Common myeloid progenitor, CD34-positive (primary cell): ENCODE measurements at regions not wholly inside any gene's neighbourhood (a gene's known extent, or its start where the extent isn't known, plus 50 kb on each side); places are given as distances from the start of the nearest gene placed in this dataset.
"Not testable (repeated sequence)": the region's sequence is repeated elsewhere in the genome, so short reads cannot be mapped to it uniquely, and the experiment has no call there.

Experiments
- CTCF ChIA-PET: fragments of 350-600 bp; sonication (Branson Sonifier 250); formaldehyde crosslinking; loops from one replicate; lab custom pipeline; 2021; ENCODE audit warnings: antibody characterized with exemption; lab: Charles Lee
- POLR2A ChIA-PET: fragments of 350-600 bp; sonication (Branson Sonifier 250); formaldehyde crosslinking; loops from one replicate; lab custom pipeline; 2021; ENCODE audit warnings: antibody characterized with exemption; lab: Charles Lee
- DNase-seq, 3 donors: peaks; one replicate each; pipeline versions ENCODE4 v3.0.0 to v3.0.0-alpha.2; 2013
- H3K27ac ChIP-seq, 2 experiments: 1 replicate in 1 of 2; 2 replicates in 1 of 2; pipeline ENCODE4 v1.7.0; 2013; ENCODE audit warnings: inconsistent platforms in 2 of 2, low read length in 2 of 2, mild to moderate bottlenecking in 2 of 2, low read depth in 1 of 2, moderate library complexity in 1 of 2; ENCODE audit not compliant: severe bottlenecking in 2 of 2, insufficient read depth in 1 of 2, poor library complexity in 1 of 2
- H3K27me3 ChIP-seq, 5 experiments: replicated peaks in 2 of 5; 1 replicate in 3 of 5; 2 replicates in 2 of 5; pipeline versions ENCODE4 v1.6.1 to v1.7.0; 2013; ENCODE audit warnings: low read length in 4 of 5, mild to moderate bottlenecking in 2 of 5, moderate library complexity in 2 of 5, inconsistent platforms in 1 of 5; ENCODE audit not compliant: insufficient read depth in 5 of 5, control insufficient read depth in 4 of 5
- H3K36me3 ChIP-seq, 4 experiments: 1 replicate in 2 of 4; 2 replicates in 2 of 4; pipeline versions ENCODE4 v1.6.1 to v1.7.0; 2013; ENCODE audit warnings: low read length in 3 of 4, control low read depth in 1 of 4, mild to moderate bottlenecking in 1 of 4; ENCODE audit not compliant: control insufficient read depth in 4 of 4, insufficient read depth in 4 of 4
- H3K4me1 ChIP-seq, 4 experiments: 1 replicate in 3 of 4; 2 replicates in 1 of 4; pipeline versions ENCODE4 v1.6.1 to v1.7.1; 2013; ENCODE audit warnings: low read length in 3 of 4, mild to moderate bottlenecking in 3 of 4, control low read depth in 1 of 4, inconsistent platforms in 1 of 4, moderate library complexity in 1 of 4; ENCODE audit not compliant: control insufficient read depth in 4 of 4, insufficient read depth in 4 of 4; ENCODE audit errors: control extremely low read depth in 1 of 4
- H3K4me3 ChIP-seq, 7 experiments: 1 replicate in 4 of 7; 2 replicates in 3 of 7; pipeline versions ENCODE4 v1.5.1 to v1.7.0; 2013; ENCODE audit warnings: mild to moderate bottlenecking in 7 of 7, low read length in 6 of 7, moderate library complexity in 6 of 7, inconsistent platforms in 2 of 7, low read depth in 2 of 7, control low read depth in 1 of 7; ENCODE audit not compliant: insufficient read depth in 4 of 7, control insufficient read depth in 1 of 7; ENCODE audit errors: extremely low read depth in 1 of 7
- H3K9me3 ChIP-seq, 5 experiments: 1 replicate in 4 of 5; 2 replicates in 1 of 5; pipeline versions ENCODE4 v1.6.1 to v1.7.1; 2013; ENCODE audit warnings: low read length in 4 of 5, mild to moderate bottlenecking in 2 of 5, inconsistent platforms in 1 of 5, low read depth in 1 of 5, moderate library complexity in 1 of 5; ENCODE audit not compliant: control insufficient read depth in 4 of 5, insufficient read depth in 2 of 5; ENCODE audit errors: control extremely low read depth in 1 of 5
- WGBS: methylation state at CpG from one replicate; pipeline ENCODE4 v1.1.5; 2013; ENCODE audit not compliant: insufficient coverage; 5-methylcytosine and 5-hydroxymethylcytosine counted together

- POLR2A ChIA-PET, H3K4me3 ChIP-seq, DNase-seq, H3K36me3 ChIP-seq, H3K4me1 ChIP-seq, H3K27ac ChIP-seq: not testable (repeated sequence)
- peaks cover 0 to 10% (median 2%) of the 10 kb centered on the region in 5 experiments for H3K9me3 ChIP-seq
- 100% methylated on average over 1 of the region's 2 CpGs for WGBS
- H3K27me3 ChIP-seq, result peaks cover 0 to 23% (median 3%) of the 10 kb centered on the region in 5 experiments
- CTCF ChIA-PET, result interaction anchor here (0.6 to 1.4 kb wide), 3 partner anchors 12 to 607 kb away, joined by 3 read pairs; no protein-coding TSS in a partner anchor
Measured at GRCh38 chr20:51271289-51271688, 248.4 kb upstream of the KCNG1 start.

DNA sequence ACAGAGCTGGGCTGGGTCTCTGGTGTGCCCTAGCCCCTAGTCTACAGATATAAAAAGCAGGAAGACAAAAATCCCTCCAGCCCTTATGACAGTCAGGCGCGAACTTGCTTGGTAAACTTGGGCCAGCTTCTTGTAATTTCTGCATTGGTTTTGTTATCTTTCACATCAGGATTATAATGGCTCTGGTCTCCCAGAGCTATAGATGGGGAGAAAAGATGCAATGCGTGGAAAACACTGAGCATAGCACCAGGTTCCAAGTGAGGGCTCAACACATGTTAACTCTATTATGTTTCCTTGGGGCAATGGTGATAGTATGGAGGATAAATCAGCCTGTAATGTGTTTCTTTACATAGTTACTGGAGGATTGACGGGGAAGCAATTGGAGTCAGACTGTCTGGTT lies 246.8 kb upstream of the KCNG1 start:
- Histone ChIP-seq H3K4me3 (no peak overlapping the region), H3K36me3 (no peaks in the 10 kb centered on the region), H3K4me1 (no peaks in the 10 kb centered on the region), H3K9me3 (peaks cover 0 to 22% (median 6%) of the 10 kb centered on the region in 5 experiments), H3K27ac (no peak overlapping the region), H3K27me3 (peaks cover 0 to 13% (median 0%) of the 10 kb centered on the region in 5 experiments)
- ChIA-PET POLR2A (no interaction called here), CTCF (interaction anchor here (1.0 to 1.4 kb wide), 2 partner anchors 37 to 56 kb away, joined by 3 read pairs; no protein-coding TSS in a partner anchor)
- 90% methylated on average over 2 of the region's 4 CpGs for whole genome bisulfite sequencing
- DNase-seq, result no peak

- H3K36me3 ChIP-seq, result no peaks in the 10 kb centered on the region
- no peak for DNase-seq
- POLR2A ChIA-PET, result no interaction called here
- no peak overlapping the region for H3K4me3 ChIP-seq
- H3K4me1 ChIP-seq, result no peaks in the 10 kb centered on the region
- peaks cover 0 to 22% (median 6%) of the 10 kb centered on the region in 5 experiments for H3K9me3 ChIP-seq
- CTCF ChIA-PET, result interaction anchor here (0.9 kb wide), 1 partner anchor 19 kb away, joined by 3 read pairs; no protein-coding TSS in a partner anchor
- H3K27ac ChIP-seq, result no peak overlapping the region
- H3K27me3 ChIP-seq, result peaks cover 0 to 6% (median 0%) of the 10 kb centered on the region in 5 experiments
- WGBS, result 99% methylated on average over 7 of the region's 7 CpGs
Measured at GRCh38 chr20:51267679-51268078, 244.8 kb upstream of the KCNG1 start.

DNA sequence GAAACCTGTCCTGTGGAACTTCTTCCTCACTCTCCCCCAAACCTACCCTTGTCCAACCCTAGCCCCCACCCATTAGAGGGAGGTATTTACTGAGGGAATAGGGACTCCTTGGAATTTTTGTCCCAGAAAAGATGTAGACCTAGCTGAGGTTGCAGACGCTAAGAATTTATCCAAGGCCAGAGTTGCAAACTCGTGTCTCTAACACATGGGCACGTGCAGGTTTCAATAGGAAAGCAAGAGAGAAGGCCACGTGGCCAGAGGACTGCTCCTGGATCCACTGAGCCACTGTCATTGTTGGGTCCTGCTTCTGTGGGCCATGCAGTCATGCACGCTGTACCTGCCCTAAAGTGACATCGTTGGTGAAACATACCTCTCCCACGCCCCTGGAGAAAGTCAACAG lies 243.4 kb upstream of the KCNG1 start:
- no peaks in the 10 kb centered on the region for H3K36me3 ChIP-seq
- H3K27ac ChIP-seq, result no peak overlapping the region
- no peaks in the 10 kb centered on the region for H3K4me1 ChIP-seq
- ChIA-PET POLR2A (no interaction called here), CTCF (no interaction called here)
- H3K27me3 ChIP-seq, result peaks cover 0 to 3% (median 0%) of the 10 kb centered on the region in 5 experiments
- WGBS, result 95% methylated on average over 7 of the region's 7 CpGs
- H3K4me3 ChIP-seq, result no peak overlapping the region
- H3K9me3 ChIP-seq, result peaks cover 0 to 22% (median 6%) of the 10 kb centered on the region in 5 experiments
- DNase-seq, result no peak

- ChIA-PET POLR2A (no interaction called here), CTCF (no interaction called here)
- no CpG with 5 or more reads among the region's 1 CpG for WGBS
- H3K4me3 ChIP-seq, result no peak overlapping the region
- no peak overlapping the region for H3K27ac ChIP-seq
- DNase-seq, result no peak
- peaks cover 0 to 2% (median 0%) of the 10 kb centered on the region in 5 experiments for H3K27me3 ChIP-seq
- H3K4me1 ChIP-seq, result no peaks in the 10 kb centered on the region
- H3K9me3 ChIP-seq, result peaks cover 0 to 15% (median 3%) of the 10 kb centered on the region in 5 experiments
- no peaks in the 10 kb centered on the region for H3K36me3 ChIP-seq
Measured at GRCh38 chr20:51265361-51265760, 242.5 kb upstream of the KCNG1 start.

DNA sequence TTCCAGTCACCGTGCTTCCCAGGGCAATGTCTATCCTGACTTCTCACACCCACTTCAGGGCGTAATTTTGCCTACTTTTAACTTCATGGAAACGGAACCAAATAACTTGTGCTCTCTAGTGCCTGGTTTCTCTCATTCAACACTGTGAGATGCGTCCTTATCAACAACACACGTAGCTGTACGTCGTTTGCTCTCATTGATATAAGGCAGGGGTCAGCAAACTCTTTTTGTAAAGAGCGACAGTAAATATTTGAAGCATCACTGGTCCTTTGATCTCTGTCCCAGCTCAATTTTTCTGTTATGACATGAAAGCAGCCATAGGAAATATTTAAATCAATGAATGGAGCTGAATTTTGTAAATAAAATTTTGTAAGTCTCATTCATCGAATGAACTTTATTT lies 239.3 kb upstream of the KCNG1 start:
- CTCF ChIA-PET, result no interaction called here
- 97% methylated on average over 8 of the region's 9 CpGs for WGBS

GRCh38 chr20:51259455-51259854 lies 236.5 kb upstream of the KCNG1 start:
- 100% methylated on average over 4 of the region's 4 CpGs for WGBS
- Histone ChIP-seq H3K27ac (no peak overlapping the region), H3K36me3 (no peaks in the 10 kb centered on the region), H3K4me1 (no peaks in the 10 kb centered on the region), H3K27me3 (peaks cover 0 to 8% (median 2%) of the 10 kb centered on the region in 5 experiments), H3K4me3 (no peak overlapping the region), H3K9me3 (no peaks in the 10 kb centered on the region)
- DNase-seq, result no peak
- POLR2A ChIA-PET, result no interaction called here
- CTCF ChIA-PET, result interaction anchor here (1.5 kb wide), 1 partner anchor 12 kb away, joined by 3 read pairs; no protein-coding TSS in a partner anchor

More for the DNA sequence above, 239.3 kb upstream of the KCNG1 start:
- DNase-seq, result no peak
- POLR2A ChIA-PET, result no interaction called here
- Histone ChIP-seq H3K27ac (no peak overlapping the region), H3K4me1 (no peaks in the 10 kb centered on the region), H3K27me3 (peaks cover 0 to 4% (median 0%) of the 10 kb centered on the region in 5 experiments), H3K36me3 (no peaks in the 10 kb centered on the region), H3K9me3 (peaks cover 0 to 12% (median 3%) of the 10 kb centered on the region in 5 experiments), H3K4me3 (no peak overlapping the region)
